GM12878 (cell line): ENCODE measurements at regions not wholly inside any gene's neighbourhood (a gene's known extent, or its start where the extent isn't known, plus 50 kb on each side); places are given as distances from the start of the nearest gene placed in this dataset.

Source experiments
- ATAC-seq: fragments of 200-7000 bp; cut with Tn5 transposase; 3 replicates; pipeline ENCODE4 v1.9.1; 2020; ENCODE audit warnings: mild to moderate bottlenecking, moderate library complexity
- BruUV-seq: library from RNA; stranded (reverse); fragments of 400-500 nt; replicated peaks from 2 replicates; lab custom pipeline; 2021; lab: Mats Ljungman, UMichigan
- CTCF ChIA-PET: fragments of 300-600 bp; sonication (Branson Sonifier 250); formaldehyde crosslinking; extraction: SDS; loops from one replicate; lab custom pipeline; 2021; ENCODE audit warnings: inconsistent platforms; lab: Yijun Ruan, JAX
- POLR2A ChIA-PET: fragments of 350-600 bp; formaldehyde crosslinking; extraction: SDS; loops from one replicate; lab custom pipeline; 2021; ENCODE audit warnings: inconsistent platforms; lab: Charles Lee
- RAD21 ChIA-PET: fragments of 300-600 bp; sonication (Branson Sonifier 250); formaldehyde crosslinking; loops from one replicate; lab custom pipeline; 2023; ENCODE audit warnings: antibody characterized with exemption; ENCODE audit not compliant: unreplicated experiment; lab: Charles Lee
- SMC1A ChIA-PET: fragments of 300-600 bp; sonication (Branson Sonifier 250); formaldehyde crosslinking; loops from one replicate; lab custom pipeline; 2023; ENCODE audit not compliant: unreplicated experiment, uncharacterized antibody; lab: Charles Lee
- DNase-seq: peaks from one replicate; pipeline ENCODE4 v3.0.0-alpha.2; 2011; ENCODE audit warnings: low read depth, low spot score
- FAIRE-seq: peaks from 3 replicates; lab custom pipeline; 2011; peaks lifted over from hg19 to GRCh38; lab: Jason Lieb, UNC
- H2AFZ ChIP-seq: 2 replicates; pipeline ENCODE4 v1.6.0; 2011; ENCODE audit warnings: low read depth, low read length, control low read depth; ENCODE audit not compliant: control insufficient read depth
- H3K27ac ChIP-seq: 2 replicates; pipeline ENCODE4 v1.5.1; 2011; ENCODE audit warnings: control low read depth; ENCODE audit not compliant: control insufficient read depth, insufficient read depth
- H3K27me3 ChIP-seq, 2 experiments: replicated peaks in 1 of 2; 2 replicates each; pipeline versions ENCODE4 v1.6.0 to v1.6.1; 2011; ENCODE audit warnings: low read length in 1 of 2; ENCODE audit not compliant: control insufficient read depth in 2 of 2, insufficient read depth in 2 of 2
- H3K36me3 ChIP-seq, 2 experiments: 2 replicates each; pipeline ENCODE4 v1.5.1; 2011; ENCODE audit warnings: low read length in 1 of 2; ENCODE audit not compliant: control insufficient read depth in 2 of 2, insufficient read depth in 2 of 2
- H3K4me1 ChIP-seq: 2 replicates; pipeline ENCODE4 v1.6.1; 2011; ENCODE audit warnings: mild to moderate bottlenecking, low read length, moderate library complexity, mixed read lengths; ENCODE audit not compliant: control insufficient read depth, insufficient read depth
- H3K4me2 ChIP-seq: 2 replicates; pipeline ENCODE4 v1.6.0; 2011; ENCODE audit warnings: control low read depth; ENCODE audit not compliant: control insufficient read depth, insufficient read depth
- H3K4me3 ChIP-seq: fragments of 200-600 bp; sonication (generic); 2 replicates; pipeline ENCODE4 v1.5.1; 2016
- H3K79me2 ChIP-seq: 2 replicates; pipeline ENCODE4 v1.6.0; 2011; ENCODE audit warnings: low read length; ENCODE audit not compliant: control insufficient read depth, insufficient read depth
- H3K9ac ChIP-seq: 2 replicates; pipeline ENCODE4 v1.8.0; 2011; ENCODE audit warnings: low read length, control low read depth, mixed read lengths; ENCODE audit not compliant: control insufficient read depth, insufficient read depth
- H3K9me3 ChIP-seq: replicated peaks from 3 replicates; pipeline ENCODE4 v1.5.1; 2011; ENCODE audit warnings: mild to moderate bottlenecking, low read length; ENCODE audit not compliant: control insufficient read depth, insufficient read depth
- H4K20me1 ChIP-seq: 2 replicates; pipeline ENCODE4 v1.6.0; 2011; ENCODE audit not compliant: control insufficient read depth, insufficient read depth
- ATF7 ChIP-seq: fragments of 450-650 bp; IDR thresholded peaks from 2 replicates; pipeline ENCODE4 v1.6.1; 2016; ENCODE audit warnings: low read depth, mild to moderate bottlenecking
- BHLHE40 ChIP-seq, 2 experiments: fragments of 450-650 bp in 1 of 2; IDR thresholded peaks; 2 replicates each; pipeline ENCODE4 v1.6.1; 2011 to 2017; ENCODE audit warnings: low read depth in 2 of 2, borderline replicate concordance in 1 of 2, improper control_type of control experiment in 1 of 2, low read length in 1 of 2, mild to moderate bottlenecking in 1 of 2
- DPF2 ChIP-seq: fragments of 450-650 bp; IDR thresholded peaks from 2 replicates; pipeline ENCODE4 v1.6.1; 2017; ENCODE audit warnings: mild to moderate bottlenecking
- IKZF1 ChIP-seq: fragments of 450-650 bp; conservative IDR thresholded peaks from 2 replicates; pipeline ENCODE4 v1.6.1; 2017; ENCODE audit warnings: antibody characterized with exemption, mild to moderate bottlenecking
- IKZF2 ChIP-seq, 2 experiments: fragments of 450-650 bp; IDR thresholded peaks; 2 replicates each; pipeline ENCODE4 v1.6.1; 2017; ENCODE audit warnings: mild to moderate bottlenecking in 2 of 2, moderate library complexity in 2 of 2
- MEF2B ChIP-seq: fragments of 450-650 bp; IDR thresholded peaks from 2 replicates; pipeline ENCODE4 v1.6.1; 2018; ENCODE audit warnings: mild to moderate bottlenecking, moderate library complexity; ENCODE audit not compliant: partially characterized antibody, poor library complexity, severe bottlenecking
- MTA2 ChIP-seq: fragments of 450-650 bp; IDR thresholded peaks from 2 replicates; pipeline ENCODE4 v1.6.1; 2016; ENCODE audit warnings: low read depth, mild to moderate bottlenecking, moderate library complexity
- NR2F1 ChIP-seq: fragments of 450-650 bp; conservative IDR thresholded peaks from 2 replicates; pipeline ENCODE4 v1.6.1; 2017; ENCODE audit warnings: mild to moderate bottlenecking
- PKNOX1 ChIP-seq: fragments of 450-650 bp; IDR thresholded peaks from 2 replicates; pipeline ENCODE4 v1.6.1; 2016; ENCODE audit warnings: mild to moderate bottlenecking
- POLR2A ChIP-seq: IDR thresholded peaks from 2 replicates; pipeline ENCODE4 v1.6.1; 2011; ENCODE audit warnings: low read depth, mild to moderate bottlenecking, low read length
- RAD21 ChIP-seq: IDR thresholded peaks from 2 replicates; pipeline ENCODE4 v1.6.1; 2011; ENCODE audit warnings: mild to moderate bottlenecking, low read depth, low read length, moderate library complexity; ENCODE audit not compliant: insufficient read depth
- SPI1 ChIP-seq: IDR thresholded peaks from 2 replicates; pipeline ENCODE4 v1.6.1; 2011; ENCODE audit warnings: low read depth, mild to moderate bottlenecking, low read length, moderate library complexity, borderline replicate concordance; ENCODE audit not compliant: insufficient read depth
- WRNIP1 ChIP-seq: IDR thresholded peaks from 2 replicates; pipeline ENCODE4 v1.6.1; 2011; ENCODE audit warnings: low read depth, low read length, improper control_type of control experiment, borderline replicate concordance
- WGBS: methylation state at CpG from one replicate; pipeline ENCODE4 v1.1.6; 2016; ENCODE audit warnings: low lambda C conversion rate; ENCODE audit not compliant: insufficient replicate concordance, insufficient coverage; ENCODE audit errors: missing lambda C conversion rate; 5-methylcytosine and 5-hydroxymethylcytosine counted together
- in situ Hi-C: fragments of 300-500 bp; cut with MboI; formaldehyde crosslinking; loops from 9 replicates; pipeline ENCODE4 v1.14.3; 2018; ENCODE audit warnings: mixed read lengths
- intact Hi-C: fragments of 100-400 bp; cut with micrococcal nuclease; formaldehyde crosslinking; loops from one replicate; pipeline ENCODE4 v1.14.2; 2022; ENCODE audit not compliant: unreplicated experiment

GRCh38 chr10:2079603-2080078 is 342.3 kb upstream of the ADARB2 start:
- H3K4me1 ChIP-seq: no peaks in the 10 kb centered on the region
- WGBS: 8% methylated on average over 4 of the region's 4 CpGs
- DNase-seq (peak; percentile 34), ATAC-seq (peak; percentile 36), FAIRE-seq (no peak)
- intact Hi-C loops (no loop called here), in situ Hi-C loops (no loop called here)
- H3K79me2 ChIP-seq: no peaks in the 10 kb centered on the region
- no peak overlapping the region for H3K4me2 ChIP-seq
- no peaks in the 10 kb centered on the region for H3K27me3 ChIP-seq
- no peaks in the 10 kb centered on the region for H3K9me3 ChIP-seq
- H3K36me3 ChIP-seq: no peaks in the 10 kb centered on the region
- no peak overlapping the region for H3K9ac ChIP-seq
- SMC1A ChIA-PET: interaction anchor here (0.6 to 1.0 kb wide), 3 partner anchors 11 to 66 kb away, joined by 3 to 5 read pairs (median 3); no protein-coding TSS in a partner anchor
- no peak overlapping the region for H3K4me3 ChIP-seq
- no peak overlapping the region for H3K27ac ChIP-seq
- no peaks in the 10 kb centered on the region for H4K20me1 ChIP-seq
- RAD21 ChIA-PET: interaction anchor here (1.7 to 2.1 kb wide), 2 partner anchors 11 to 206 kb away, joined by 4 to 6 read pairs; no protein-coding TSS in a partner anchor
- no TSS peak for BruUV-seq
- TF ChIP-seq DPF2: peak; percentile 44; the same call in 1 of the 2 replicates
- 0 out of 4 replicates have a peak, but pooled peaks of 1 of the 2 experiments have one; percentile 16 for TF ChIP-seq IKZF2 (IDR thresholded peaks at IDR 0.05)
- TF ChIP-seq MTA2: peak; percentile 29; the same call in 1 of the 2 replicates
- no peak for TF ChIP-seq SPI1
- TF ChIP-seq IKZF1: 0 out of 2 replicates have a peak, but pooled peaks have one; percentile 32
- TF ChIP-seq MEF2B: peak; percentile 19
- no peak for TF ChIP-seq POLR2A
- no peak for TF ChIP-seq RAD21
- TF ChIP-seq ATF7: 0 out of 2 replicates have a peak, but pooled peaks have one; percentile 37
- TF ChIP-seq WRNIP1: no peak
- peak; percentile 80 for TF ChIP-seq PKNOX1
- peak; percentile 45; the same call in 1 of the 2 replicates for TF ChIP-seq NR2F1
- TF ChIP-seq BHLHE40 (IDR thresholded peaks at IDR 0.05; ENCODE audit: borderline replicate concordance in 1 of 2, low read depth in 2 of 2, low read length in 1 of 2): no peak
- CTCF ChIA-PET: interaction anchor here (0.8 to 2.0 kb wide), 3 partner anchors 14 to 327 kb away, joined by 3 to 6 read pairs (median 4); no protein-coding TSS in a partner anchor
- POLR2A ChIA-PET: interaction anchor here (1.0 to 1.1 kb wide), 2 partner anchors 206 to 217 kb away, joined by 3 read pairs; no protein-coding TSS in a partner anchor
- no peak overlapping the region for H2AFZ ChIP-seq
